Osteoblast (primary cell): ENCODE measurements at regions not wholly inside any gene's neighbourhood (a gene's known extent, or its start where the extent isn't known, plus 50 kb on each side); places are given as distances from the start of the nearest gene placed in this dataset.
"Not testable (repeated sequence)": the region's sequence is repeated elsewhere in the genome, so short reads cannot be mapped to it uniquely, and the experiment has no call there.

Source experiments
- DNase-seq: peaks from one replicate; pipeline ENCODE4 v3.0.0; 2011; ENCODE audit warnings: low spot score, mixed read lengths; ENCODE audit not compliant: insufficient read length; ENCODE audit errors: missing footprints
- H2AFZ ChIP-seq: 2 replicates; pipeline ENCODE4 v1.6.0; 2011; ENCODE audit warnings: mild to moderate bottlenecking, low read length
- H3K27ac ChIP-seq: 2 replicates; pipeline ENCODE4 v1.5.1; 2011; ENCODE audit warnings: mild to moderate bottlenecking, low read depth, low read length, moderate library complexity
- H3K27me3 ChIP-seq: 2 replicates; pipeline ENCODE4 v1.6.0; 2012; ENCODE audit warnings: mild to moderate bottlenecking, control low read depth, inconsistent platforms, low read length, moderate library complexity; ENCODE audit not compliant: insufficient read depth
- H3K36me3 ChIP-seq: 2 replicates; pipeline ENCODE4 v1.5.1; 2011; ENCODE audit warnings: mild to moderate bottlenecking, low read length, control low read depth, moderate library complexity; ENCODE audit not compliant: insufficient read depth
- H3K4me1 ChIP-seq: 2 replicates; pipeline ENCODE4 v1.5.1; 2011; ENCODE audit warnings: mild to moderate bottlenecking, low read length, control low read depth, moderate library complexity; ENCODE audit not compliant: insufficient read depth
- H3K4me2 ChIP-seq: 2 replicates; pipeline ENCODE4 v1.6.0; 2011; ENCODE audit warnings: mild to moderate bottlenecking, low read length; ENCODE audit not compliant: insufficient read depth
- H3K4me3 ChIP-seq: fragments of 200-600 bp; sonication (generic); 3 replicates; pipeline ENCODE4 v1.5.1; 2012; ENCODE audit warnings: mild to moderate bottlenecking, low read length, inconsistent platforms; ENCODE audit not compliant: insufficient read depth
- H3K79me2 ChIP-seq: 2 replicates; pipeline ENCODE4 v1.6.0; 2012; ENCODE audit warnings: mild to moderate bottlenecking, low read length, control low read depth, inconsistent platforms; ENCODE audit not compliant: insufficient read depth
- H3K9me3 ChIP-seq: 2 replicates; pipeline ENCODE4 v1.5.1; 2011; ENCODE audit warnings: low read depth, low read length, control low read depth
- H4K20me1 ChIP-seq: 2 replicates; pipeline ENCODE4 v1.6.0; 2012; ENCODE audit warnings: mild to moderate bottlenecking, low read length, control low read depth; ENCODE audit not compliant: insufficient read depth
- TF ChIP-seq, protein P1 (sequence below): IDR thresholded peaks from 2 replicates; pipeline ENCODE4 v1.5.1; 2011; ENCODE audit warnings: mild to moderate bottlenecking, low read depth, low read length, moderate library complexity; ENCODE audit errors: extremely low read depth

- TF ChIP-seq, protein P1, sequence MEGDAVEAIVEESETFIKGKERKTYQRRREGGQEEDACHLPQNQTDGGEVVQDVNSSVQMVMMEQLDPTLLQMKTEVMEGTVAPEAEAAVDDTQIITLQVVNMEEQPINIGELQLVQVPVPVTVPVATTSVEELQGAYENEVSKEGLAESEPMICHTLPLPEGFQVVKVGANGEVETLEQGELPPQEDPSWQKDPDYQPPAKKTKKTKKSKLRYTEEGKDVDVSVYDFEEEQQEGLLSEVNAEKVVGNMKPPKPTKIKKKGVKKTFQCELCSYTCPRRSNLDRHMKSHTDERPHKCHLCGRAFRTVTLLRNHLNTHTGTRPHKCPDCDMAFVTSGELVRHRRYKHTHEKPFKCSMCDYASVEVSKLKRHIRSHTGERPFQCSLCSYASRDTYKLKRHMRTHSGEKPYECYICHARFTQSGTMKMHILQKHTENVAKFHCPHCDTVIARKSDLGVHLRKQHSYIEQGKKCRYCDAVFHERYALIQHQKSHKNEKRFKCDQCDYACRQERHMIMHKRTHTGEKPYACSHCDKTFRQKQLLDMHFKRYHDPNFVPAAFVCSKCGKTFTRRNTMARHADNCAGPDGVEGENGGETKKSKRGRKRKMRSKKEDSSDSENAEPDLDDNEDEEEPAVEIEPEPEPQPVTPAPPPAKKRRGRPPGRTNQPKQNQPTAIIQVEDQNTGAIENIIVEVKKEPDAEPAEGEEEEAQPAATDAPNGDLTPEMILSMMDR, result no peak
- Histone ChIP-seq H3K4me2 (no peak overlapping the region), H3K36me3 (no peaks in the 10 kb centered on the region), H4K20me1 (no peaks in the 10 kb centered on the region), H2AFZ (no peak overlapping the region), H3K27me3 (no peaks in the 10 kb centered on the region), H3K4me1 (peaks cover 28% of the 10 kb centered on the region), H3K79me2 (no peaks in the 10 kb centered on the region), H3K9me3 (no peaks in the 10 kb centered on the region), H3K27ac (no peak overlapping the region), H3K4me3 (no peak overlapping the region)
- no peak for DNase-seq
Observed at GRCh38 chr15:35698331-35698730, 152.4 kb upstream of the DPH6 start.

DNA sequence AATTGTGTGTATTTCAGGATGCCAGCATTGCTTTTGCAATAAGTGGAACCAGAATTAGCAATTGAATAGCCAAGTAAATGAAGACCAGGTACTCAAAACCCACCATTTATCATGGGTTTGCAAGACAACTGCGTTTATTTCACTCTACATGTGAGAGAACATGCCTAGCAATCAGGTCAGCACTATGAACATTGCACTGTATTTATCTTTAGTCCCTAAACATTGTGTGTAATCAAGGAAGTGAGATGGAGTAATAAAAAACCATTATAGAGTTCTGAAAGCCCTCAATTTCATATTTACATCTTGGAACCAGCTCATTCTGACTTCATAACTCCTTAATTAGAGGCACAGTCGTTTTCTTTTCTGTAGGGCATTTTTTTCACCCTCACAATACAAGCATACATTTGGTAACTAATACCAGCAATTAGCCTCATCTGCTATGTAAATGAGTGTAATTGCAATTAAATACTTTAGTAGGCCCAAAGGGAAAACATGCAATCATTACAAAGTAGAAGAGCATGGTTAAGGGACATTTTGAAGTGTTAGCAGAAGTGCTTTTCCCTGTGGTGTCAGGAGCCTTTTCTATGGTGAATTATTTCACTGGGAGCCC is 153.1 kb upstream of the DPH6 start:
- no peak overlapping the region for H2AFZ ChIP-seq
- no peak overlapping the region for H3K27ac ChIP-seq
- TF ChIP-seq, protein P1, result no peak

GRCh38 chr15:35700091-35700593 is 154.2 kb upstream of the DPH6 start:
- H3K79me2 ChIP-seq, H3K4me2 ChIP-seq, H3K27ac ChIP-seq, H2AFZ ChIP-seq, H4K20me1 ChIP-seq, H3K9me3 ChIP-seq, H3K36me3 ChIP-seq, DNase-seq, H3K27me3 ChIP-seq, H3K4me3 ChIP-seq: not testable (repeated sequence)
- H3K4me1 ChIP-seq, result peaks cover 22% of the 10 kb centered on the region

More for the DNA sequence above, 153.1 kb upstream of the DPH6 start:
- Histone ChIP-seq H3K9me3 (no peaks in the 10 kb centered on the region), H3K4me1 (peaks cover 21% of the 10 kb centered on the region), H3K36me3 (no peaks in the 10 kb centered on the region), H3K79me2 (no peaks in the 10 kb centered on the region), H3K27me3 (no peaks in the 10 kb centered on the region), H3K4me3 (no peak overlapping the region), H4K20me1 (no peaks in the 10 kb centered on the region), H3K4me2 (no peak overlapping the region)
- no peak for DNase-seq

DNA sequence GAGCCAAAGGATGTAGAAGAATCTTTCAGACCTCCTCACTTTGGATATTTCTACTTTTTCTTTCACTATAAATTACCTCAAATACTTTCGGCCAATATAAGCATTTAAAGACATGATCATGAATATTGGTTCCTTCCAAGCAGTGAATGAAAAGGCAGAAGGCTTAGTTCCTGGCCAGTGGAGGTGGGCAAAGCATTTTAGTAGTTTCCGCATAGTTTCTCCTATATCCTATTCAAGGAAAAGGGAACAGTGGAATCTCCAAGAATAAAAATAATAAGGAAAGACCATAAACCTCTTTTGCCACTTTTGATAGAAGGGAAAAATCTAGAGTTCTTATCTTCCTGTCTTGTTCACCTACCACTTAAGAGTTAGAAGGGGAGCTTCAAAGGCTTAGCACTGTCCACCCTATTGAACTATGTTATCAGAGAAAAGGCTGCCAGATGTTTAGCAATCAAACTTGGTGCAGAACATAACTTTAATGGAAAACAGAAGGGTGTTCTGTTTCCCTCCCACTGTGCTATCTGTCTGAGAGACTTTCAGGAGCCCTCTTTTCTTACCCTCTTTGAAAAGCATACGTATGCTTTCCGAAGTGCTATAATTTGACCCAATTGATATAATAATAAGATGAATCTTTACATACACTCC is 155.6 kb upstream of the DPH6 start:
- Histone ChIP-seq H3K4me2 (no peak overlapping the region), H3K36me3 (no peaks in the 10 kb centered on the region), H3K79me2 (no peaks in the 10 kb centered on the region), H3K27me3 (no peaks in the 10 kb centered on the region), H3K27ac (no peak overlapping the region), H2AFZ (no peak overlapping the region), H4K20me1 (no peaks in the 10 kb centered on the region), H3K9me3 (no peaks in the 10 kb centered on the region), H3K4me1 (peaks cover 33% of the 10 kb centered on the region), H3K4me3 (no peak overlapping the region)
- DNase-seq, result no peak
- TF ChIP-seq, protein P1, result no peak
